HUDEP-2 (cell line): ENCODE measurements at regions not wholly inside any gene's neighbourhood (a gene's known extent, or its start where the extent isn't known, plus 50 kb on each side); places are given as distances from the start of the nearest gene placed in this dataset.
"Not testable (repeated sequence)": the region's sequence is repeated elsewhere in the genome, so short reads cannot be mapped to it uniquely, and the experiment has no call there.

Experiments used
- DNase-seq, 76 experiments: peaks; one replicate each; lab custom pipeline; 2025; ENCODE audit not compliant: unreplicated experiment in 76 of 76; lab: John Stamatoyannopoulos, UW

GRCh38 chr14:27528328-27528727, 930.5 kb upstream of the NOVA1 start:
- DNase-seq, result no peak

GRCh38 chr14:27536748-27537147, 938.9 kb upstream of the NOVA1 start:
- no peak for DNase-seq

GRCh38 chr14:27546111-27546510, 948.3 kb upstream of the NOVA1 start:
- no peak for DNase-seq

- DNase-seq, result no peak
Observed at GRCh38 chr14:27553790-27554189, 956.0 kb upstream of the NOVA1 start.

GRCh38 chr14:27557445-27557844, 959.6 kb upstream of the NOVA1 start:
- DNase-seq, result no peak

GRCh38 chr14:27559848-27560247, 962.0 kb upstream of the NOVA1 start:
- DNase-seq, result no peak

- DNase-seq, result no peak
Observed at GRCh38 chr14:27566843-27567382, 969.1 kb upstream of the NOVA1 start.

- DNase-seq, result no peak
Observed at GRCh38 chr14:27573018-27573417, 975.2 kb upstream of the NOVA1 start.

- no peak for DNase-seq
Observed at GRCh38 chr14:27587103-27587502, 989.3 kb upstream of the NOVA1 start.

- DNase-seq, result no peak
Observed at GRCh38 chr14:27605282-27605681, 1007.4 kb upstream of the NOVA1 start.

GRCh38 chr14:27608377-27608776, 1010.5 kb upstream of the NOVA1 start:
- no peak for DNase-seq

- DNase-seq, result no peak
Observed at GRCh38 chr14:27612121-27612520, 1014.3 kb upstream of the NOVA1 start.

GRCh38 chr14:27613102-27613501, 1015.3 kb upstream of the NOVA1 start:
- DNase-seq, result no peak

- no peak for DNase-seq
Observed at GRCh38 chr14:27623782-27624181, 1025.9 kb upstream of the NOVA1 start.

- DNase-seq, result no peak
Observed at GRCh38 chr14:27634056-27634970, 1036.5 kb upstream of the NOVA1 start.

GRCh38 chr14:27640688-27641087, 1042.9 kb upstream of the NOVA1 start:
- not testable (repeated sequence) for DNase-seq

GRCh38 chr14:27642251-27642866, 1044.5 kb upstream of the NOVA1 start:
- DNase-seq, result no peak

- no peak for DNase-seq
Observed at GRCh38 chr14:27660683-27661082, 1062.8 kb upstream of the NOVA1 start.

- no peak for DNase-seq
Observed at GRCh38 chr14:27668531-27668930, 1070.7 kb upstream of the NOVA1 start.

GRCh38 chr14:27672047-27672446, 1074.2 kb upstream of the NOVA1 start:
- no peak for DNase-seq

GRCh38 chr14:27672811-27673737, 1075.2 kb upstream of the NOVA1 start:
- not testable (repeated sequence) for DNase-seq
